Spleen (tissue), 11 donors: ENCODE measurements at regions not wholly inside any gene's neighbourhood (a gene's known extent, or its start where the extent isn't known, plus 50 kb on each side); places are given as distances from the start of the nearest gene placed in this dataset.

Experiments
- DNase-seq: peaks from one replicate; pipeline ENCODE4 v3.0.0-alpha.2; 2020
- H3K27ac ChIP-seq, 8 donors: fragments of 200-600 bp; sonication (generic) in 7 of 8; 1 replicate in 4 of 8; 2 replicates in 4 of 8; pipeline versions ENCODE4 v1.5.0 to v1.8.0; 2016 to 2021; ENCODE audit warnings: inconsistent platforms in 4 of 8, mild to moderate bottlenecking in 4 of 8, moderate library complexity in 1 of 8
- H3K27me3 ChIP-seq, 7 donors: fragments of 200-600 bp; sonication (generic) in 6 of 7; replicated peaks in 1 of 7; 1 replicate in 4 of 7; 2 replicates in 3 of 7; pipeline versions ENCODE4 v1.5.0 to v1.8.0; 2016 to 2021; ENCODE audit warnings: inconsistent platforms in 3 of 7, mild to moderate bottlenecking in 1 of 7
- H3K36me3 ChIP-seq, 6 donors: fragments of 200-600 bp; sonication (generic) in 5 of 6; 1 replicate in 4 of 6; 2 replicates in 2 of 6; pipeline versions ENCODE4 v1.5.0 to v1.8.0; 2016 to 2021; ENCODE audit warnings: inconsistent platforms in 2 of 6
- H3K4me1 ChIP-seq, 6 donors: fragments of 200-600 bp; sonication (generic) in 5 of 6; 1 replicate in 3 of 6; 2 replicates in 3 of 6; pipeline versions ENCODE4 v1.5.0 to v1.8.0; 2016 to 2021; ENCODE audit warnings: inconsistent platforms in 3 of 6
- H3K4me3 ChIP-seq, 8 donors: fragments of 200-600 bp; sonication (generic) in 7 of 8; 1 replicate in 4 of 8; 2 replicates in 4 of 8; pipeline versions ENCODE4 v1.5.0 to v1.8.0; 2016 to 2021; ENCODE audit warnings: inconsistent platforms in 4 of 8, mild to moderate bottlenecking in 4 of 8, moderate library complexity in 2 of 8
- H3K9me3 ChIP-seq, 8 donors: fragments of 200-600 bp; sonication (generic) in 7 of 8; 1 replicate in 4 of 8; 2 replicates in 4 of 8; pipeline versions ENCODE4 v1.5.0 to v1.8.0; 2016 to 2021; ENCODE audit warnings: inconsistent platforms in 4 of 8
- CTCF ChIP-seq, 11 experiments: fragments of 200-600 bp in 7 of 11; fragments of 450-650 bp in 4 of 11; sonication (generic) in 4 of 11; IDR thresholded peaks in 8 of 11; conservative IDR thresholded peaks in 3 of 11; 1 replicate in 7 of 11; 2 replicates in 4 of 11; pipeline versions ENCODE4 v1.4.0 to v1.8.0; 2016 to 2021; ENCODE audit warnings: antibody characterized with exemption in 11 of 11, inconsistent platforms in 4 of 11, mild to moderate bottlenecking in 1 of 11
- POLR2A ChIP-seq, 3 donors: fragments of 450-650 bp; IDR thresholded peaks; one replicate each; pipeline ENCODE4 v1.5.1; 2017; ENCODE audit warnings: antibody characterized with exemption in 3 of 3, mild to moderate bottlenecking in 1 of 3
- POLR2AphosphoS5 ChIP-seq, 3 donors: sonication (generic); formaldehyde crosslinking; IDR thresholded peaks; one replicate each; pipeline ENCODE4 v1.5.1; 2017; ENCODE audit warnings: antibody characterized with exemption in 3 of 3
- WGBS, 5 donors: extraction: QIAGEN DNeasy Blood & Tissue Kit in 3 of 5; methylation state at CpG; one replicate each; pipeline versions ENCODE4 v1.1.5 to v1.1.7; 2013 to 2018; 5-methylcytosine and 5-hydroxymethylcytosine counted together
- intact Hi-C: fragments of 100-400 bp; cut with DNase I; formaldehyde crosslinking; loops from one replicate; pipeline ENCODE4 v1.15.0; 2023; ENCODE audit warnings: low total_unique reads
- donor health status: healthy with polysubstance abuse.
- donor health status: DM: no; HTN: no; CAD: no; lungs with moderate emphysema.
- donor health status: DM: no; HTN: no; CAD: no.
- donor health status: Bipolar disorder and iron deficiency.
- donor health status: healthy.
- donor health status: DM: no; HTN: no; CAD: no.
- donor health status: DM: yes; HTN: yes; CAD: no.

DNA sequence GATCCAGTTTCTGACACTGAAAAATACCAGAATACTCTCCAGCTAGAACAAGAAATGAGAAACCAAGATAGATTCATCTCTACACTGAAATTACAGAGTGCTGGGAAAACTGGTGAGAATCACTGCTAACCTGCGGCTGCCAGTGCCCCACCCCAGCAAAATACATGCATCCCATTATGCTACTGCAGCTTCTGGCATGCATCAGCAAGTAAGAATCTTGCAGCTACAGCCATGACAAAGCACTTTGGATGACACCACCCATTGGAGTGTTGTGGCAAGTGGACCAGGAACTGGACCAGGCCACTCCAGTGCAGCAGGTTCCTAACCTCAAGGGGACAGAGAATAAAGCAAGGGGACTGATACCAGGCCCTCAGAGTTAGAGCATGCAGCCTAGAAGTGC lies 378.8 kb upstream of the ETAA1 start:
- H3K4me3 ChIP-seq, result no peak overlapping the region
- TF ChIP-seq POLR2AphosphoS5 (IDR thresholded peaks at IDR 0.05) (no peak), CTCF (IDR thresholded peaks at IDR 0.05 in 8 of 11, conservative IDR thresholded peaks at IDR 0.05 in 3 of 11) (no peak), POLR2A (IDR thresholded peaks at IDR 0.05) (no peak)
- H3K36me3 ChIP-seq, result no peaks in the 10 kb centered on the region
- no peaks in the 10 kb centered on the region for H3K27me3 ChIP-seq
- H3K4me1 ChIP-seq, result no peaks in the 10 kb centered on the region
- no peak overlapping the region for H3K27ac ChIP-seq
- peaks cover 0 to 9% (median 0%) of the 10 kb centered on the region in 8 donors for H3K9me3 ChIP-seq
- WGBS, 5 donors, result 67 to 100% (median 86%) methylated on average over 1 of the region's 1 CpG
- intact Hi-C loops, result no loop called here
- no peak for DNase-seq

DNA sequence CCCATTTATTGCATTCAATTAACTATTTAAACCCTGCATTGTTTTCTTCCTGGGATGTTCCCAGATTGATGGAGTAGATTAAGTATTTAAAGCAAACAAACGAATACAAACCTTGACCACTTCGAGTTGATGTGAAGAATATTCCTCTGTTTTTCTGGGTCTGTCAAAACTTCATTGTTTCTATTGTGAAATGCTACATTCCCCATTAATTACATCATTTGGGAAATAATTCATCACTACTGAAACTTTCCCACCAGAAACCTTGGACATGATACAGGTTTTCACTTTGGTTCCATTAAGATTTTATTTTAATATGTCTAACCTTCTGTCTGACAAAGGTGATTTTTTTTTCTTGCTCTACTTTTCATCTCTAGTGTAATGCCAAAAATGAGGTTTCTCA lies 365.1 kb upstream of the ETAA1 start:
- intact Hi-C loops, result no loop called here
- H3K27ac ChIP-seq, result no peak overlapping the region
- no peaks in the 10 kb centered on the region for H3K36me3 ChIP-seq
- TF ChIP-seq CTCF (IDR thresholded peaks at IDR 0.05 in 8 of 11, conservative IDR thresholded peaks at IDR 0.05 in 3 of 11) (no peak), POLR2A (IDR thresholded peaks at IDR 0.05) (no peak), POLR2AphosphoS5 (IDR thresholded peaks at IDR 0.05) (no peak)
- DNase-seq, result no peak
- no peak overlapping the region for H3K4me3 ChIP-seq
- H3K4me1 ChIP-seq, result no peaks in the 10 kb centered on the region
- H3K27me3 ChIP-seq, result no peaks in the 10 kb centered on the region
- peaks cover 0 to under 1% (median 0%) of the 10 kb centered on the region in 8 donors for H3K9me3 ChIP-seq
- WGBS, 5 donors, result 57 to 73% (median 63%) methylated on average over 2 of the region's 2 CpGs

GRCh38 chr2:67036444-67036843 lies 360.7 kb upstream of the ETAA1 start:
- H3K9me3 ChIP-seq, result no peaks in the 10 kb centered on the region
- DNase-seq, result no peak
- H3K4me3 ChIP-seq, result no peak overlapping the region
- no peaks in the 10 kb centered on the region for H3K4me1 ChIP-seq
- no peak for TF ChIP-seq POLR2AphosphoS5 (IDR thresholded peaks at IDR 0.05)
- no peak for TF ChIP-seq CTCF (IDR thresholded peaks at IDR 0.05 in 8 of 11, conservative IDR thresholded peaks at IDR 0.05 in 3 of 11)
- no peak for TF ChIP-seq POLR2A (IDR thresholded peaks at IDR 0.05)
- no peaks in the 10 kb centered on the region for H3K36me3 ChIP-seq
- H3K27ac ChIP-seq, result no peak overlapping the region
- H3K27me3 ChIP-seq, result no peaks in the 10 kb centered on the region
- intact Hi-C loops, result no loop called here
- WGBS, 5 donors, result 82 to 95% (median 85%) methylated on average over 5 of the region's 5 CpGs

GRCh38 chr2:67037655-67038054 lies 359.5 kb upstream of the ETAA1 start:
- Histone ChIP-seq H3K4me3 (no peak overlapping the region), H3K27me3 (no peaks in the 10 kb centered on the region)
- no peak for DNase-seq

More at GRCh38 chr2:67037655-67038054, 359.5 kb upstream of the ETAA1 start:
- TF ChIP-seq POLR2A (IDR thresholded peaks at IDR 0.05) (no peak), CTCF (IDR thresholded peaks at IDR 0.05 in 8 of 11, conservative IDR thresholded peaks at IDR 0.05 in 3 of 11) (no peak), POLR2AphosphoS5 (IDR thresholded peaks at IDR 0.05) (no peak)
- Histone ChIP-seq H3K4me1 (no peaks in the 10 kb centered on the region), H3K36me3 (no peaks in the 10 kb centered on the region), H3K9me3 (no peaks in the 10 kb centered on the region), H3K27ac (no peak overlapping the region)
- 75 to 84% (median 81%) methylated on average over 8 of the region's 8 CpGs for WGBS, 5 donors
- intact Hi-C loops, result no loop called here
